HG03565 (cell line): ENCODE measurements at regions not wholly inside any gene's neighbourhood (a gene's known extent, or its start where the extent isn't known, plus 50 kb on each side); places are given as distances from the start of the nearest gene placed in this dataset.

Experiments used
- ATAC-seq: cut with Tn5 transposase; IDR thresholded peaks from one replicate; pipeline ENCODE4 v1.9.1; 2021; ENCODE audit warnings: mild to moderate bottlenecking, moderate library complexity; ENCODE audit not compliant: unreplicated experiment

DNA sequence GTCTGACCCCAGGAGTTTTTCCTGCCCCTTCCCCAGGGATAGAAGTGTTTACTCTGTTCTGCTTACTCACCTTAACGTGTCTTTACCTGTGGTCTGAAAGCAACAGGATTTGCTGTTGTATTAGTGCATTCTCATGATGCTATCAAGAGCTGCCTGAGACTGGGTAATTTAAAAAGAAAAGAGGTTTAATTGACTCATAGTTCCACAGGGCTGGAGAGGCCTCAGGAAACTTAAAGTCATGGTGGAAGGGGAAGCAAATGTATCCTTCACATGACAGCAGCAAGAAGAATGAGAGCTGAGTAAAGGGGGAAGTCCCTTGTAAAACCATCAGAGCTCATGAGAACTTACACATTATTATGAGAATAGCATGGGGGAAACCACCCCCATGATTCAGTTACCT is 240.4 kb downstream of the SNAPC1 start:
- no peak for ATAC-seq

DNA sequence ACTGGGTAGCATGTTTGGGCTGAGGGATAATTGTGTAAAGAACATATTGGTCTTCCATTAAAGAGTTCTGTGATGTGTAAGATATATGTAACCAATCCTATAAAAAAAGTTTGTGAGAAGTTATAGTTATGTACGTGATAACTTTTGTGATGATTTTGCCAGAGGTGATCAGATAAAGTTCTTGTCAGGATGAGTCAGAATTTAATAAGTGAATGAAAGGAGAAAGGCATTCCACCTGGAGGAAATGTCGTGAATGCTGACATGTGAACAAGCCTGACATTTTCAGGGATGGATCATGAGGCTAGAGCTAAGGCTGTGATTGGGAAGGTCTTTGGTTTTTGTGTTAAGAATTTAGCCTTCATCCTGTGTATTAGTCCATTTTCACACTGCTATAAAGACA is 241.5 kb downstream of the SNAPC1 start:
- ATAC-seq, result no peak

DNA sequence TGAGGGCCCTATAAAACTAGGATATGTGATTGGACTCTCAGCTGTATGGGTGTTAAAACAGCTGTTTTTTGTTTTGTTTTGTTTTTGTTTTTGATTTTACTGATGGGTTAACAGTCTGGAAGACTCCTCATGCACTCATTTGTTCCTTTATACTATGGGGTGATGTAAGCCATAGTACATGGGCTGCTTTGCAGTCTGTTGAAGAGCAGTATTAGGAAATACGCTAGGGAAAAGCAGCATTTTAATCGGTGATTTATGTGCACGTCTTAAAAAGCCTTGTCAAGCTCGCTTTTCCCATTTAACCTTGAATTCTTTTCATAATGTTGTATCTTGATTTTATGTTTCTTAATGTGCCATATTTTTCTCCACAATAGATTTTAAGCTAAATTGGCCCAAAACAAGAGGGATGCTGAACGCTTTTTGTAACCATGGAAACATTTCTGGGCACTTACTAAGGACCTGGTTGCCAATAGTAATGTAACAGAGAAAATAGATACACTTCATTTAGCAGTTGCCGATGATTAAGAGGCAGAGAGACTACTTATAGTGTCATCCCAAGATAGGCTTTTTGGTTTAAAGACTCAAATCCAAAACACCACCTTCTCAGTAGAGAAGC is 244.0 kb downstream of the SNAPC1 start:
- no peak for ATAC-seq

DNA sequence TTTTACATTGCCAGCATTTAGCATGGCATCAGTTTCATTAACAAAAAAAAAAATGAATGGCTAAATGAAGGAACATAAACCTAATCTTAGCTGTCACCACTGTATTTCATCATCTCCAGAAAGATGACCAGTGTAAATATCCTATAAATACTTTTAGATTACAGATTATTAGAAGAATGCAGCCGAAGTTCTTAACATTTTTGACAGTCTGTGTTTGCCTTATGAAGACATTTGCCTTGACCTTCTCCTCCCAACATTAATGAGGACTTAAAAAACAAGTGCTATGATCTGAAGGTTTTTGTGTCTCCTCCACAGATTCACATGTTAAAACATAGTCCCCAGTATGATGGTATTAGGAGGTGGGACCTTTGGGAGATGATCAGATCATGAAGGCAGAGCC is 253.0 kb downstream of the SNAPC1 start:
- no peak for ATAC-seq

DNA sequence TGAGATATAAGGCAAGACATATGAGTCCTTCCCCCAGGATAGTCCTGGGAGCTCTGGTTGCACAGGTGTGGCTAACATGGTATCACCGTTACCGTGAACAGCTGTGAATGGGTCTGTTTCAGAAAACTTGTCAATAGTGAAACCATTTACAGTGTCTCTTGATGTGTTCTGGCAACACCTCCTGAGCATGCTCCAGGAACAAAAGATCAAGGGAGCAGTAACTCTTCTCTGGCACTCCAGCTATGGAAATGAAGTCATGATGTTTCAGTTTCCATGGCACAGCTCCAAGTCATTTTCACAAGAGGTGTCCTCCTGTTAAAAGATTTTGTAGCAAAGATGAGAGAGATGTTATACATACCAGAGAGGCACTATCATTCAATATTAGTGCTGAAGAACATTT is 253.7 kb downstream of the SNAPC1 start:
- ATAC-seq, result peak; percentile 61

DNA sequence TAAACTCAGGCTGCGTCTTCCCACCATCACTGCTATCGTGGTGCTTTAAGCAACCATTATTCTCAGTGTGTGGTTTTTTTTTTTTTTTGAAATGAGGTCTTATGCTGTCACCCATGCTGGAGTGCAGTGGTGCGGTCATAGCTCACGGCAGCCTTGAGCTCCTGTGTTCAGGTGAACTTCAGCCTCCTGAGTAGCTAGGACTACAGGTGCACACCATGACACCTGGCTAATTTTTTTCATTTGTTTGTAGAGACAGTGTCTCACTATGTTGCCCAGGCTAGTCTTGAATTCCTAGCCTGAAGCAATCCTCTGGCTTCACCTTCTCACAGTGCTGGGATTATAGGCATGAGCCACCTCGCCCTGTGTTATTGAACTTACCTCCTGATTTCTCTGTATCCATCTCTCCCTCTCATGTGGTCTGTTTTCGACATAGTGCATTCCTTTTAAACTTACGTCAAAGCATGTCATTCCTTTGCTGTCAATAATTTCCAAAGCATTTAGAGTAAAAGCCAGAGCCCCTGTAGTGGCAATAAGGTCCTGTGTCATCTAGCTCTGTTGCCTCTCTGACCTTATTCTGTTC is 255.5 kb downstream of the SNAPC1 start:
- no peak for ATAC-seq

DNA sequence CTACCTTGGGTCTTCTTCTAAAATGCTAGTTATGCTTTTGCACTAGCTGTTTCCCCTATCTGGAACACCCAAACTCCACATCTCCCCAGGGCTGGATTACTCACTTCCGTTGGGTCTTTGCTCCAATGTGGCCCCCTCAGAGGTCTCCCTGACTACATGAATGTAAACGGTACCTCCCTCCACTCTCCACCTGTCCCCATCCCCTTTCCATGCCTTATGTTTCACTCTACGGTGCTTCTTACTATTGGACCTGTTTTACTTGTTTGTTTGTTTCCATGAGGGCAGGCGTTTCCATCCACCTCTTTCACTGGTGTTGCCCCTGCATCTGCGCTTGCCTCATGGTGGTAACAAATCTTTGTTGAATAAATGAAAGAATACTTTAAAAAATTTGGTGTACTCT is 256.4 kb downstream of the SNAPC1 start:
- ATAC-seq, result no peak

DNA sequence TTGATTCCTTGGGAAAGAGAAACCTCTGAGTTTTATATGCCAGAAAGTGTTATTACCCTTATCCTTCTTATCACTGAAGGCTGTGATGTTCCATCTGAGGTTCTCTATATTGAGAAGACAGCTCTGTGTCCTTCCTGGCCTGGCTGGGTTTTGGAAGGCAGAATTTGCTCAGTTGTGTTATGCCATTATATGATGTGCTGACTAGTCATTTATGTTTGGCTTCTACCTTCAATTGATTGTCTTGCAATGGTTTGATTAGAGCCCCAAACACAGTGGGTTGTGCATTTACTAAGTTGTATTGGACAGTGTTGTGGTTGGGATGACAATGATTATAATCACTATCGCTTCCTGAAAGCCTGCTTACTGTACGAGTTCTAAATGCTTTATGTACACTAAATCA is 265.7 kb downstream of the SNAPC1 start:
- no peak for ATAC-seq

DNA sequence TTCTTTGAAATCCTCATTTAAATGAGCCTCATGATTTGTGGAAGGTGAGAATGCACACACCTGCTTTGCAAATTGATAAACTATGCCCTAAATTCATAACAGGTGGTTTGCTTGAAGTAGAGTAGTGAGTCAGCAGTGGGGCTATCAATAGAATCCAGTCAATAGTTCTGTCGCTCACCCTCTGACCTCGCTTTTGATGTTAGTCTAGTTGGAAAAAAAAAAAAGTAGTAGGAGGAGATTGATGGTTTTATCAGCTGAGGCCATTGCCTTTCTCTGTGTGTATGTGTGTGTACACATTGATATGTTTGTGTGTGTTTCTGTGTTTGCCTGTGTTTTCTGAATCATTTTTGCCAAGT is 267.3 kb downstream of the SNAPC1 start:
- peak; percentile 59 for ATAC-seq

DNA sequence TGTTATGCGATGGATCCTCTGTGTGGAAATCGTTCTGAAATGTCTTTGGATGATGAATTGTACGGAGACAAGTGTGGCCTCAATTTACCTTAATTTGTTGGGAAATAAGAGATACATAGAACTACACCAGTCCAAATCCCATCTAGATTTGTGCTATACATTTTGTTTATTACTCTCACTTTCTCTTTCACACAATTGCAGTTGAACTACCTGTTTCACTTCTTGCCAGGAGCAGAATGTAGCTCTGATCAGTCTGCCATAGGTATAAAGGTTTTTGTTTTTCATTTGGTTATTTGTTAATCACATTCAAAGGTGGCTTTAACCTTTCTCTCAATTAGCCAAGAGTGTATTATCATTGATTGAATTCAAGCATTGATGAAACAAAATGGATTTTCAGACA is 268.2 kb downstream of the SNAPC1 start:
- peak; percentile 35 for ATAC-seq

DNA sequence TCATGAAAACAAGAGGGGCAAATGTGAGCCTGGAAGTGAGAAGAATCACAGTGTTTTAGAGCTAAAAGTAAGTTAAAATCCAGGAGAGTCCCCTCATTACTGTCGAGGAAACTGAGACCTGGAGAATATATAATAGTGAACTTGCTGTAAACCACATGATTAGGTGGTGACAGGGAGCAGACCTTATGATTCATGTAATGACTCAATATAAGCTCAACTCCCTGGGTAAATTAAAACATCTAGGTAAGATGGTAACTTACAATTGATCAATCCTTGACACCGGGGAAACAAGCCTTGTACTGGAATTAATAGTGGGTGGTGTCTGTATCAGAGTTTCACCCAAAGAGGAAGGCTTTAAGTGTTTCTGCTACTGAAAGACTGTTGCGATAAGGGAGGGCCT is 269.3 kb downstream of the SNAPC1 start:
- no peak for ATAC-seq

DNA sequence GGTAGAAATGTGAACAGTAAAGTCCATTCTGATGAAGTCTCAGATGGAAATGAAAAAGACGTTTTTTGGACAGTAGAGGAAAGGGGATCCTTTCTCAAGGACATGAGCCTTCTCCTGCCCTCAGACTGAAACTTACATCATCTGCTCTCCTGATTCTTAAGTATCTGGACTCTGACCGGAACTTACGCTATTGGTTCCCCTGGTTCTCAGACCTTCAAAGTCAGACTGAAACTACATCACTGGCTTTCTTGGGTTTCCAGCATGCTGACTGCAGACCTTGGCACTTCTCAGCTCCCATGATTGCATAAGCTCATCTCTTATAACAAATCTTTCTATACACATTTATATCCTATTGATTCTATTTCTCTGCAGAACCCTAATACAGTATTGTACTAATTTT is 291.0 kb downstream of the SNAPC1 start:
- ATAC-seq, result peak; percentile 97

DNA sequence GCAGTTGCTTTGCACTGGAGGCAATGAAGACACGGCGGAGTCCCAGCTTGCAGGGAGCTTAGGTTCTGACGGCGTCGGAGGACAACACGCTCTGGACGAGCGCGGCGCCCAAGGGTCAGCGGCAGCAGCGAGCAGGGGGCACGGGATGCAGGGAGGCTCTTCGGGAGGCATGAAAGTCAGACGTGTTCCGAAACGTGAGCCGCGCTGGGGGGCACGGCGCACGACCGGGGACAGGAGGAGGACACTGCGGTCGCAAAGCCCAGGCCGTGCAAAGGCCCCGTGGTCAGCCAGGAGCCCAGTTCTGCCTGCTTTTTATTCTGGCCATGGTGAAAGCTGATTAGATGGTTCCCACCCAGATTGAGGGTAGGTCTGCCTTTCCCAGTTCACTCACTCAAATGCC is 294.6 kb downstream of the SNAPC1 start:
- no peak for ATAC-seq

DNA sequence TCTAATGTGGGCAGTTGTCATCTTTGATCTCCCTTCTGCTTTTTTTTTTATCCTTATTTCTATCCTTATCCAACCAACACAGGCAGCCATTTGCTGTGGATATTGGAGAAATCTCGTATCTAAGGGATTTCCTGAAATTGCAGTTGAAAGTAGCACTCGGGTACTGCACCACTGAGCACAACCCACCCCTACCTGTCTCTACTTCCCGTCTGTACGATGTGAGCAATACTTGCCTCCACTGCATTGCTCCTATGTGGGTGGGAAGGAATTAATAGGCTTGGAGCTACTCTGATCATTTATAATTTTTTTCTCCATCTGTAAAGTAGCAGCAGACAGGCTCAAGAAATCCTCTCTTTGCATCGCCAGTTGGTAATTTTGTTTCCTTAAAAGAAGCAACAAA is 300.4 kb downstream of the SNAPC1 start:
- ATAC-seq, result no peak

DNA sequence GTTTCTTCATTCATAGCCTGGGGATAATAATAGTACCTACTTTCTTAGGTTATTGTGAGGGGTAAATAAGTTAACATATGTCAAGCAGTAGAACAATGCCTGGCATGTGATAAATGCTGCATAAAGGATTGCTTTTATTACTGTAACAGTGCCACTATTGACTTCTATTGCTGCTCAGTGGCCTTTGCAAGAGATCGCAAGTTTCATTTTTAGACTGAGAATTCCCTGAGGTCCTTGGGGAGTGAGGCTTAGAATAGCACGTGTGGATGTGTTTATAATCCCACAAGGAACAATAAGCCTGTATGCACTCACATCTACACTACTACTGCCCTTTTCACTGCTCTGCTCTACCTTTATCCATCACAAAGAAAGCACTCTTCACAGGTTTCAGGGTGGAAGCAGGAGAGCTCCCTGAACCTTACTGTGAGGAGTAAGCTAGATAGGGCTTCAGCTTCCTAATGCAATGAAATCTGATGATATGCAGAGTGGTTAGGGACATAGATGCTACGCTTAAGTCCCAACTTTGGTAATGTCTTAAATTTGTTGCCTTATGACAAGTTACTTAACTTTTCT is 302.6 kb downstream of the SNAPC1 start:
- ATAC-seq, result no peak

DNA sequence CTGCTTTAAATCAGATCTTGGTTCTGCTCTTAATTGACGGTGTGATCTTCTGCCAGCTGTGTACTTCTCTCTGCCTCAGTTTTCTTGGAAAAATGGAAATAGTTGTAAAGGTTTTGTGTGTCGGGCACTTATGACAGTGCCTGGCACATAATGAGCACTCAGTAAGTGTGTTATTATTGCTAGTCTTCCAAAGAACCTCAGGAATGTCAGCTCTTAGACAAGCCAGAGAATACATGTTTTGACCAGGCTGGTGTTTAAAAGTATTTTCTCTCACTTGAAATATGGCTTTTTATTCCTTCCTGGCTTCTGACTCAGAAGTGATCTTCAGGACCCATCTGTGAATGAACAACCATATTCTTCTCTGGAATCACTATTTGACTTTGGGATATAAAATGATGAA is 304.1 kb downstream of the SNAPC1 start:
- ATAC-seq, result no peak

DNA sequence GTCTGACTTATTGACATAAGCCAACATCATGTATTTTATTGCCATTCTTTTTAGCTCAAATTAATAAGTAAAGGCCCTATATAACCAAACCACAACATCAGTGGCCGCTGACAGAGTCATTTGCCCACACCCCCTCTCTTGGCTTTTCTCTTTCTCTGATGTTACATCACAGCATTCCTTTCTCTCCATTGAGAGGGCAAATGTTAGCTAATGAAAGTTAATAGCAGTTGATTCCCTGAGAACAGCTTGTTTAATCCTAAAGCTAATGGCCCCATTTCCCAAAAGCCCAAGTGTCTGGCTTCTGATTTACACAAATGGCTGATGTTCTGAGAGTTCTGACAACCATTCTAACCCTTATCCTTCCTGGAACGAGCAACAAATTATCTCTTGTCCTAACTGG is 308.8 kb downstream of the SNAPC1 start:
- ATAC-seq, result no peak

DNA sequence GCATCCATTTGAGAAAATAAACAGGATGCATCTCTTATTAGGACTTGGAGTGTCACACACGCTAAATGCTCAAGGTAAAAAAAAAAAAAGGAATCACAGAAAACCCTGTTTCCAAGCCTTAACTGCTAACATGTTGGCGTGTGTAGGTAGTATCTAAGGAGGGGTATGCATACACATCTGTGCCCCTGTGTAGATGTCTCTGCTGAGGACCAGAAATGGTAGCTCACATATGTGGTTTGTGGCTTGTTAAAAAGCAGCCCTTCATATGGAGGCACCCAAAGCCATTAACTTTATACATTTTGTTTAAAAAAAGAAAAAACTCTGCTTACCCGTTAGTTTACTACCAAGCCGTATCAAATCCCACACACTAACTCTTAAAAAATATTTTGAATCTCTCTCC is 314.1 kb downstream of the SNAPC1 start:
- ATAC-seq, result no peak

DNA sequence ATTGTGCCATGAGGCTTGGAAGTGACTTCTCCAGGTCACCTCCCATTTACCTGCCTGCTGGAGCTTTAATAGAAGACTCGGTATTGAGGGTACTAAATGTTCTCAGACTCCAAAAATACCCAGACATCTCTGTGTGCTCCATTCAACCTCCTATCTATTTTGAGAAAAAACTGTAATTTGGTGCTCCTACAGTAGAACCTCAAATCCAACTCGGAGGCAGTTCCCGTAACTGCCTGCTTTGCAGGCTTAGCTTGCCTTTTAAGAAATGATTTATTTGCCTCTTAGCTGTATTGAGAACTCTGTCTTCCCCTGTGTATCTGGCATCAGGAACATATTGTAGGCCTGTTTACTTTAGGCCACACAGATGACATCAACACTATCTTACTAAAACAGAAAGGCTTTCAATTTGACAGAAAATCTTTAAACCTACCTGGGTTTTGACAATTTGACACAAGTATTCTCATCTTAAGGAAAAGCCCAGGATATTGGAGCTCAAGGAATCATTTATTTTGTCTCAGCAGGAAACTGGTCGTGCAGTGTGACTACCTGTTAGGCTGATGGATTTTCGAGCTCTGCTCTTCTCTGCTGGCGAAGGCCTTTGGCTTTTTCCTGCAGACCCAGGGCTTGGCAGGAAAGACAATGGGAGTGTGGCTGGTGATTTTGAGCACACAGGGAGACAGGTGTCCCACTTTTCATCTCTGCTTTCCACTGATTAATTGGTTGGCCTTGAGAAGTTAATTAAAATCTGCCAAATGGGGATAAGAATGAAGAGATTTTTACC is 314.8 kb downstream of the SNAPC1 start:
- no peak for ATAC-seq

DNA sequence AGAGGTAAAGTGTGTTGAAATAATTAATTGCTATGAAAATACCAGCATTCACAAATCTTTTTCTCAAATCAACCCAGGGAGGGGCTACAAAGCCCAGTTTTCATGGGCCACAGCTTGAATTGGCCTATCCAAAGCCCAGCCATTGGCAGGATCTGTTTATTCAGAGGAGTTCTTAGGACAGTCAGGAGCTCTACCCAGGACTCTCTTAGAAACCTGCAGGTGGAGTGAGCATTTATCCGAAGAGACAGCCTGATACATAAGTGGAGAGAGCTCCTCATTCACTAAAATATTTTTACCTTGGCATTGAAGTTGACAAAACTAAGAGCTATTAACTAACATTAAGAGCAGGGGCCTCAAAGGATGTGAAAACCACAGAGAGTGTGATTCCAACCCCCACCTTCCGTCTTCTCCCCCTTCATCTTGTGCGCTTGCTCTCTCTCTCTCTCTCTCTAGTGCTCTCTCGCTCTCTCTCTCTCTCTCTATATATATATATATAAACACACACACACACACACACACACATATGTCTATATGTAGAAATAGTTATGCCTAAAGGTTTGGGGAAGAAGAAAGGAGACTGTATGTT is 315.5 kb downstream of the SNAPC1 start:
- peak; percentile 21 for ATAC-seq

DNA sequence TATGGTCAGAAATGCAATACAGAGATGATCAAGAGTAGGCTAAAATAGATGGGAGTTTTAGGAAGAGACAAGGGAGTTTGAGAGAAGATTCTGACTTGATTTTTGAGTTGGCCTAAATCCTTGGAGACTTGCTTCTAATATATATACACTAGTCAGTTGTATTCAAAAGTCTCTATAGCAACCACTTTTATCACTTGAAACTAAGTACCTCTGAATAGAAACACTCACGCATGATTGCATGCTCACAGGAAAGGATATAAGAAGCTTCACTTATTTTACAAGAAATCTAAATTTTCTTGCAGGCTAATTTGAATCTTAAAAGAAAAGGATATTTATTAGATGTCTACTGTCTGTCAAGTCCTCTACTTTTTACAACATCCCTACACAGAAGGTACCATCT is 316.8 kb downstream of the SNAPC1 start:
- peak; percentile 39 for ATAC-seq
